ENCODE measurements at regions not wholly inside any gene's neighbourhood (a gene's known extent, or its start where the extent isn't known, plus 50 kb on each side); places are given as distances from the start of the nearest gene placed in this dataset.

DNA sequence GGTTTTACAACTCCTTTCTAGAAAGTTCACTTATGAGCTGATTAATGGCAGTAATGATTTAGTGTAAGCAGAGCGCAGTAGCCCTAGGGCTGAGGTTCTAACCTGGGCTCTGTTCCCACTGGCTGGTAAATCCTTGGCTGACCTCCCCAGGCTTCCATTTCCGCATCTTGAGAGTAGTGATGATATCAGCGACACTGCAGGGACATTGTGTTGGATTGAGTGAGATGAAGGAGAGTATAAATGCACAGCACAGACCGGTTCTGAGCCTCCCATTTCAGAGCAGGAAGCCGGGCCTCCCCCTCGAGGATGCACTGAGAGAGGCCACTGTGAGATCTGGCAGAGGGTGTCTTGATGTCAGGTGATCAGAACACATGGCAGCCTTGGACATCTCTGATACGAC is 477.2 kb upstream of the SULF2 start:
- CTCF ChIA-PET: no interaction called here

More for the DNA sequence above, 477.2 kb upstream of the SULF2 start:
- 35% methylated on average over 7 of the region's 7 CpGs for WGBS (ENCODE audit: insufficient coverage, insufficient replicate concordance, low lambda C conversion rate, missing lambda C conversion rate)
- TF ChIP-seq FOS (IDR thresholded peaks at IDR 0.05; ENCODE audit: borderline replicate concordance, extremely low read depth, insufficient read length) (no peak), KAT2A (conservative IDR thresholded peaks at IDR 0.05; ENCODE audit: control insufficient read depth, low read depth, low read length) (no peak), NBN (IDR thresholded peaks at IDR 0.05) (no peak), CREM (IDR thresholded peaks at IDR 0.05; ENCODE audit: low read depth) (no peak), POU2F2 (IDR thresholded peaks at IDR 0.05; ENCODE audit: borderline replicate concordance, low read depth, low read length) (no peak), BRCA1 (IDR thresholded peaks at IDR 0.05; ENCODE audit: low read depth, low read length) (no peak), POLR2A (IDR thresholded peaks at IDR 0.05; ENCODE audit: low read depth, low read length) (no peak), CREB1 (IDR thresholded peaks at IDR 0.05; ENCODE audit: low read depth) (no peak), ZNF207 (IDR thresholded peaks at IDR 0.05; ENCODE audit: borderline replicate concordance) (no peak), EZH2 (IDR thresholded peaks at IDR 0.05; ENCODE audit: borderline replicate concordance, control insufficient read depth, low read depth, low read length) (no peak), EP300 (IDR thresholded peaks at IDR 0.05; ENCODE audit: borderline replicate concordance in 1 of 2, control insufficient read depth in 1 of 2, low read depth in 2 of 2, low read length in 2 of 2) (no peak), NR2C1 (IDR thresholded peaks at IDR 0.05) (no peak)
- TF ChIP-seq, protein P1, sequence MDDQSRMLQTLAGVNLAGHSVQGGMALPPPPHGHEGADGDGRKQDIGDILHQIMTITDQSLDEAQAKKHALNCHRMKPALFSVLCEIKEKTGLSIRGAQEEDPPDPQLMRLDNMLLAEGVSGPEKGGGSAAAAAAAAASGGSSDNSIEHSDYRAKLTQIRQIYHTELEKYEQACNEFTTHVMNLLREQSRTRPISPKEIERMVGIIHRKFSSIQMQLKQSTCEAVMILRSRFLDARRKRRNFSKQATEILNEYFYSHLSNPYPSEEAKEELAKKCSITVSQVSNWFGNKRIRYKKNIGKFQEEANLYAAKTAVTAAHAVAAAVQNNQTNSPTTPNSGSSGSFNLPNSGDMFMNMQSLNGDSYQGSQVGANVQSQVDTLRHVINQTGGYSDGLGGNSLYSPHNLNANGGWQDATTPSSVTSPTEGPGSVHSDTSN (IDR thresholded peaks at IDR 0.05; ENCODE audit: insufficient replicate concordance, low read depth, low read length): no peak
- TF ChIP-seq, protein P2, sequence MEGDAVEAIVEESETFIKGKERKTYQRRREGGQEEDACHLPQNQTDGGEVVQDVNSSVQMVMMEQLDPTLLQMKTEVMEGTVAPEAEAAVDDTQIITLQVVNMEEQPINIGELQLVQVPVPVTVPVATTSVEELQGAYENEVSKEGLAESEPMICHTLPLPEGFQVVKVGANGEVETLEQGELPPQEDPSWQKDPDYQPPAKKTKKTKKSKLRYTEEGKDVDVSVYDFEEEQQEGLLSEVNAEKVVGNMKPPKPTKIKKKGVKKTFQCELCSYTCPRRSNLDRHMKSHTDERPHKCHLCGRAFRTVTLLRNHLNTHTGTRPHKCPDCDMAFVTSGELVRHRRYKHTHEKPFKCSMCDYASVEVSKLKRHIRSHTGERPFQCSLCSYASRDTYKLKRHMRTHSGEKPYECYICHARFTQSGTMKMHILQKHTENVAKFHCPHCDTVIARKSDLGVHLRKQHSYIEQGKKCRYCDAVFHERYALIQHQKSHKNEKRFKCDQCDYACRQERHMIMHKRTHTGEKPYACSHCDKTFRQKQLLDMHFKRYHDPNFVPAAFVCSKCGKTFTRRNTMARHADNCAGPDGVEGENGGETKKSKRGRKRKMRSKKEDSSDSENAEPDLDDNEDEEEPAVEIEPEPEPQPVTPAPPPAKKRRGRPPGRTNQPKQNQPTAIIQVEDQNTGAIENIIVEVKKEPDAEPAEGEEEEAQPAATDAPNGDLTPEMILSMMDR (IDR thresholded peaks at IDR 0.05 in 2 of 3, conservative IDR thresholded peaks at IDR 0.05 in 1 of 3; ENCODE audit: control insufficient read depth in 2 of 3, extremely low read depth in 1 of 3, insufficient read depth in 1 of 3, low read depth in 3 of 3, low read length in 3 of 3): no peak
- Histone ChIP-seq H3K79me2 (ENCODE audit: control insufficient read depth, insufficient read depth, low read length) (no peaks in the 10 kb centered on the region), H3K9me3 (replicated peaks; ENCODE audit: control insufficient read depth, insufficient read depth, low read length) (no peaks in the 10 kb centered on the region), H3K27me3 (replicated peaks in 1 of 2; ENCODE audit: control insufficient read depth in 2 of 2, insufficient read depth in 2 of 2, low read length in 1 of 2) (no peaks in the 10 kb centered on the region; a peak in 1 of 4 replicates), H3K27ac (ENCODE audit: control insufficient read depth, insufficient read depth) (no peak overlapping the region), H2AFZ (ENCODE audit: control insufficient read depth, low read depth, low read length) (no peak overlapping the region), H3K4me3 (no peak overlapping the region), H4K20me1 (ENCODE audit: control insufficient read depth, insufficient read depth) (no peaks in the 10 kb centered on the region), H3K36me3 (ENCODE audit: control insufficient read depth in 2 of 2, insufficient read depth in 2 of 2, low read length in 1 of 2) (no peaks in the 10 kb centered on the region), H3K4me1 (ENCODE audit: control insufficient read depth, insufficient read depth, low read length) (no peaks in the 10 kb centered on the region), H3K4me2 (ENCODE audit: control insufficient read depth, insufficient read depth) (no peak overlapping the region), H3K9ac (ENCODE audit: control insufficient read depth, insufficient read depth, low read length) (no peak overlapping the region)
- in situ Hi-C loops (cut with MboI): no loop called here
- SMC1A ChIA-PET (ENCODE audit: uncharacterized antibody, unreplicated experiment): no interaction called here
- intact Hi-C loops (cut with micrococcal nuclease; ENCODE audit: unreplicated experiment): no loop called here
- ATAC-seq: no peak
- RAD21 ChIA-PET (ENCODE audit: unreplicated experiment): no interaction called here
- POLR2A ChIA-PET: no interaction called here
- no peak for FAIRE-seq
- BruUV-seq (replicated peaks): no TSS peak
- no peak for DNase-seq (ENCODE audit: low read depth, low spot score)
